ENCODE measurements at regions not wholly inside any gene's neighbourhood (a gene's known extent, or its start where the extent isn't known, plus 50 kb on each side); places are given as distances from the start of the nearest gene placed in this dataset.

DNA sequence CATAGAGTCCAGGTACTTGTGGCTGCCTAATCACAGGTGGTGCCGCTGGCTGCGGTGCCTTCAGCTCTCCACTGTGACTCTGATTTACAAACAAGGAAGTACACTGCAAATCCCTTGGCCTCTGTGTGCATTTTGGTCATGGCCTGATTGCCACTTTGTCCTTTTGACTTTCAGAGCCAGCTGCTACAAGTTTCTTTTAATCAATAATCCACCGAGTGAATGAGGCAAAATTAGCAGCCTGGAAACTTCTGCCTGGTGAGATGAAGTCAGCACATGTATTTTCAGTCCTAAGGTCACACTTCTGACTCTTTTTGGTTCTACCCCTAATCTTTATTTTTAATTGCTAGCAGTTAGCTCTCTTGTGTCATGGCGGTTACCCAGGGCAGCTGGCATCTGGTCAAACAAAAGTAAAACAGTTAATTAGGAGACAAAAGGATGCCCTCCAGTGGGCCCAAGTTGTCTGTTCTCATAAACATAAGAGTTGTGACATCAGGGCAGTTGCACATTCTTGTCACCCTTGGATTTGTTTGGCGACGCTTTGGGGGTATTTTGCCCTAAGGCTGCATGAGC, 62.3 kb upstream of the LNX1 start:
- H3K4me3 ChIP-seq (ENCODE audit: low read depth, low read length), result no peak overlapping the region
- TF ChIP-seq, protein P1, sequence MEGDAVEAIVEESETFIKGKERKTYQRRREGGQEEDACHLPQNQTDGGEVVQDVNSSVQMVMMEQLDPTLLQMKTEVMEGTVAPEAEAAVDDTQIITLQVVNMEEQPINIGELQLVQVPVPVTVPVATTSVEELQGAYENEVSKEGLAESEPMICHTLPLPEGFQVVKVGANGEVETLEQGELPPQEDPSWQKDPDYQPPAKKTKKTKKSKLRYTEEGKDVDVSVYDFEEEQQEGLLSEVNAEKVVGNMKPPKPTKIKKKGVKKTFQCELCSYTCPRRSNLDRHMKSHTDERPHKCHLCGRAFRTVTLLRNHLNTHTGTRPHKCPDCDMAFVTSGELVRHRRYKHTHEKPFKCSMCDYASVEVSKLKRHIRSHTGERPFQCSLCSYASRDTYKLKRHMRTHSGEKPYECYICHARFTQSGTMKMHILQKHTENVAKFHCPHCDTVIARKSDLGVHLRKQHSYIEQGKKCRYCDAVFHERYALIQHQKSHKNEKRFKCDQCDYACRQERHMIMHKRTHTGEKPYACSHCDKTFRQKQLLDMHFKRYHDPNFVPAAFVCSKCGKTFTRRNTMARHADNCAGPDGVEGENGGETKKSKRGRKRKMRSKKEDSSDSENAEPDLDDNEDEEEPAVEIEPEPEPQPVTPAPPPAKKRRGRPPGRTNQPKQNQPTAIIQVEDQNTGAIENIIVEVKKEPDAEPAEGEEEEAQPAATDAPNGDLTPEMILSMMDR (IDR thresholded peaks at IDR 0.05; ENCODE audit: low read depth, low read length), result no peak

DNA sequence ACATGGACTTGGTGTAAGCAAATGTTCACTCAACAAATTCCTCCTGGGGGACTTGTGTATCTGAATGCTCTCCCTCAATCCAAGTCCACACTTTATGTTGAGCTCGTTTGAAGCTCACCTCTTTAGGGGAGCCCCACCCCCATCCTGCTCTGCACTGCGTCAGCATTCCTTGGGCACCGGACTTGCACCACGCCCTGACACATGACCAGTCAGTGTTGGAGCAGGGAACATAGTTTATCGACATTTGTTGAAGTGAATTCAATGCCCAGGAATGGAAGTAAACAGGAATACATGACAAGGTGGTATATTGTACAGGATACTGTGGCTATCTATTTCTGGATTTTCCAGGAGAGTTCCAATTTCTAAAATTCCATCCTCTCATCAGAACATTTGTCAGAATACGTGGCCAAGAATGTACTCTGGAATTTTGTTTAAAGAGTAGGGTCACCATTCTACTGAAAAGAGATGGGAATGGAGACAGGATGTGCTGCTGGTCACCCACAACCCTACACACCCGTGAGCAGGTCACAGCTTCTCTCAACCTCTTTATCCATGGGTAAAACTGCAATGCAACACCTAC, 60.0 kb upstream of the LNX1 start:
- TF ChIP-seq, protein P1 (IDR thresholded peaks at IDR 0.05; ENCODE audit: low read depth, low read length), result no peak

DNA sequence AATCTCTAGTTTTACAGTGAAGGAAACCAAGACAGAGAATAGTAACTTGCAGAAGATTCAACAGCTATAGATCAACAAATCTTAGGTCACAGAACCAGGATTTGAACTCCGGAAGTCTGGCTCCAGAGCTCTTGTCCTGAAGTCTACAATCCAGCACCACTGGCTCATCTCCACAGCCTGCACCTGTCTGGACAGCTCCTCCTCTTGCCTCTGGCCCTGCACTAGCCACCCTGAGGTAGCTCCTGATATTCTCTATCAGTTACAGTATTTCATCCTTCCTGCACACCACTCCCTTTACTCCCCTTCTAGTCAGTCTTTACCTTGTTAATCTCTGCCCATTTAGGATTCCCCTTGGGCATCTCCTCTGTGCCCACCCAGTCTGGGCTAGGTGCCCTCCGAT, 58.1 kb upstream of the LNX1 start:
- no peak overlapping the region for H3K4me3 ChIP-seq (ENCODE audit: low read depth, low read length)
- TF ChIP-seq, protein P1 (IDR thresholded peaks at IDR 0.05; ENCODE audit: low read depth, low read length), result no peak

More for the DNA sequence above, 60.0 kb upstream of the LNX1 start:
- no peak overlapping the region for H3K4me3 ChIP-seq (ENCODE audit: low read depth, low read length)

DNA sequence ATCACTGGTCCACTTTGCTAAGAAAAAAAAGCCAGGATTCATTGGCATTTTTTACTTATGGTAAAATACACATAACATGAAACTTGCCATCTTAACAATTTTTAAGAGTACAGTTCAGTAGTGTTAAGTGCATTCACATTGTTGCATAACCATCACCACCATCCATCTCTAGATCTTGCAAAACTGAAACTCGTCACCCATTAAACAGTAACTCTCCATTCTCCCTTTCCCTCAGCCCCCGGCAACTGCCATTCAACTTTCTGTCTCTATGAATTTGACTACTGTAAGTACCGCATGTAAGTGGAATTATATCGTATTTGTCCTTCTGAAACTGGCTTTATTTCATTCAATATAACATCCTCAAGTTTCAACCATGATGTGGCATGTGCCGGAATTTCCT, 56.3 kb upstream of the LNX1 start:
- TF ChIP-seq, protein P1 (IDR thresholded peaks at IDR 0.05; ENCODE audit: low read depth, low read length), result no peak
- no peak overlapping the region for H3K4me3 ChIP-seq (ENCODE audit: low read depth, low read length)

DNA sequence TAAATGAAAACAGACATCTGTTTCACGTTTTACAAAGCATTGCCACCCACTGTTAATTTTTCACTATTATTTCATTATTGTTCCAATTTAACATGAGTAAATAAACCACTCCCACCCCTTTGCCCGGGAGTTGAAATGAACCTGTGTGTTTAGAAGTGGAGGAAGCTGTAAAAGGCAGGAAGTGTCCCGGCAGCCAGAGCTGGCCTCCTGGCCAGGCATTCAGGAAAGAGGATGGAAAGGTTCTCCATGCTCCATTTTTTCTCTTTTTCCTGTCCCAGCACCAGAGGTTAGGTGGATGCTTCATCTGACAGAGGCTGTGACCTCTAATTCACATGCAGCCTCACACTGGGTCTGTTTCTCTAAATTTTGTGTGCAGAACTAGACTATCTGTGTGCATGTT, 55.5 kb upstream of the LNX1 start:
- TF ChIP-seq, protein P1 (IDR thresholded peaks at IDR 0.05; ENCODE audit: low read depth, low read length), result no peak
- no peak overlapping the region for H3K4me3 ChIP-seq (ENCODE audit: low read depth, low read length)

DNA sequence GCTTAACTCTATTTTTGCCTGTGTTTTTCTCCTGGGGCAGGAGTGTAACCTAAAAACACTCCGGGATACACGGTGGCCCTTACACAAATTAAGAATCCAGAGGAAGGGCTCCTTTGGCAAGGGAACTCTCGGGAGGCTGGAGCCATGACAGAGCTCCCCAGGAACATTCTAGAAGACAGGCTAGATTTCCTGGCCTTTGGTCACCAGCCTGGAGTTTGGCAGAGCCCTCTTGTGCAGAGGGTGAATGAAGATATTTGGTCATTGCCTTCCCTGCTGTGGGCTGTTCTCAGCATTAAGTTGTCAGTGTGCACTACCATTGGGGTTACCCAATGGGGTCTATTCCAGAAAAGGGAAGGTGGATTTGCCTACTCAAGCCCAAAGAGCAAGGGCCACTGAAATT, 53.8 kb upstream of the LNX1 start:
- TF ChIP-seq, protein P1 (IDR thresholded peaks at IDR 0.05; ENCODE audit: low read depth, low read length), result no peak

DNA sequence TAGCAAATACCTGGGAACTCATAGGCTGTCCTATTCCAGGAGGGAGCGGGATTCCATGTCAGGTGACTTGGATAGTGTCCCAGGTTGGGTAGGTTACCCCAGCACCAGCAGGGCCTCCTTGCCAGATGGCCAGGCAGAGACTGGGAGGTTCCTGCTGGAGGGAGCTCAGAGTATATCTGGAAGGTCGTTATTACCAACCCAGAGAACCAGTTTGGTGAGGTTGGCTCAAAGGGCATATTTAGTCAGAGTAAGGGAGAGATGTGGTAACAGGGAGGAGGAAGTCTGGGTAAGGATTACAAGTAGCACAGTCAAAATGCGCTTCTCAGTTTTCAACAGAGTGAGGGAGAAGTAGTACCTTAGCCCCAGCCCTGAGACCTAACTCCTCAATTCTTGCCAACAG, 53.3 kb upstream of the LNX1 start:
- TF ChIP-seq, protein P1 (IDR thresholded peaks at IDR 0.05; ENCODE audit: low read depth, low read length), result no peak

More for the DNA sequence above, 53.8 kb upstream of the LNX1 start:
- H3K4me3 ChIP-seq (ENCODE audit: low read depth, low read length), result no peak overlapping the region

More for the DNA sequence above, 53.3 kb upstream of the LNX1 start:
- H3K4me3 ChIP-seq (ENCODE audit: low read depth, low read length), result no peak overlapping the region
